SW 1271 (cell line): ENCODE measurements at regions not wholly inside any gene's neighbourhood (a gene's known extent, or its start where the extent isn't known, plus 50 kb on each side); places are given as distances from the start of the nearest gene placed in this dataset.
A peak's percentile ranks its signal among the peaks of the same experiment; 100 is the strongest.

ENCODE experiments used
- DNase-seq, 2 experiments: peaks; one replicate each; lab custom pipeline; 2025; lab: John Stamatoyannopoulos, UW

DNA sequence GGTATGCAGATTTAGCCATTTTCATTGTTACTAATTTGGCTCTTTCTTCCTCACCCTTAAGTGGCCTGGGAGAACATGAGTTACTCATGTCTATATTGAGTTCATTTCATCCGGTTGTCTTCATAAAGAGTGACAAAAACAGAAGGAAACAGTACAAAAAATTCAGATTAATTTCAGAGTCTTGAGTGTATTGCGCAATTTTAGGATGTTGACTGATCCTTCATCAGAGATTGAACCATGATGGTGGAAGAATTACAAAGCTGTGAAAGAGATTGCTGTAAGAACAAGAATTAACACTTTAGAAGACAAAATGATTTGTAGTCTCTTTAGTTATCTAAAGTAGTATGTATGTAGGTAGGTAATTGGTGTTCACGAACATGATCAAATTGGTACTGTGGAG is 194.0 kb upstream of the PPP1R3A start:
- DNase-seq = no peak

DNA sequence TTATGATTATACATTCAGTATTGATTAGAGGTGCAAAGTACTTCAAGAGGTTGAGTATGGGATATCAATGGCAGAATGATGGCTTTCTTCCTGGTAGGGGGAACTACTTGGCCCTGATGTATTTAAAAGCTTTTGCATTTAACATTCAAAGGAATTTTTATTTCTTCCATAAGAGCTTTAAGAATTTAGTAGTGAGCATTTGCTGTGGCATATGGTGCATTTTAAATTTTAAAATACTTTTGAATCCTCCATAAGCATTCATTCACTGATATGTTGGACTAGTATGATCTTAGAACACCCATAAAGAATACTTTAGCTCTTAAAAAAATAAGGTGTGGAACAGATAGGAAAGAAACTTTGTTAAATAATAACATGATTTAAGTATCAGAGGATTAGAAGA is 191.9 kb upstream of the PPP1R3A start:
- no peak for DNase-seq

DNA sequence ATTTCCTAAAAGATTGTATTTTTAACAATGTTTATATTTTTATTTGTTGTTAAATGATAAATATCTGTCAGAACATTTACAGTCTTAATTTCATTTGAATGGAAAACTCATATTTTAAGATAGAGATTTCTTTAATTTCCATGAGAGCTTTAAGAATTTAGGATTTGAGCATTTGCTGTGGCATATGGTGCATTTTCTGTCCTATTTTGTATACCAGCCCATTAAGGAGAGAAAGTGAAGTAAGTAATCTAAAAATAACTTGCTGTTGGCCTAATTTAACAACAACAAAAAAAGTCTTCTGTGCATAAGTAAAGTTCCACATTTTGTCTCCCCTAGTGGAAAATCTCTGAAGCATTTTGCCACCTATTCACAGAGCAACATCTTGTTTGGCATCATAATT is 190.9 kb upstream of the PPP1R3A start:
- DNase-seq = no peak

DNA sequence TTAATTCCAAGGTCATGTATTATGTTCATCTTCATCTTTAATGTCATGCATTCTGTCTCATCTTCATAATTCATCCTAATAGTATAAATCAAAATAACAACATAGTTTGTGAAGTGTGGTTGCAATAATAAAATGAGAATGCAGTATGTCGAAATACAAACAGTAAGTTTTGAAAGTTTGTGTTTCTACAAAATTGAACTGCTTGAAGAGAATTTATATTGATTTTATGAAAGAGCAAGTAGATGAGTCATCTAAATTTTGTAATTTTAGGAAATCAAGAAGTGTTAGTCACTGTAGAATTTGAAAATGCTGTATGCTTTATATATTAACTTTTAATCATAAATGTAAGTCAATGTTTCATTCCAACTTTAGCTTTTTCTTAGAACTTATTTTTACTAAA is 190.5 kb upstream of the PPP1R3A start:
- no peak for DNase-seq

DNA sequence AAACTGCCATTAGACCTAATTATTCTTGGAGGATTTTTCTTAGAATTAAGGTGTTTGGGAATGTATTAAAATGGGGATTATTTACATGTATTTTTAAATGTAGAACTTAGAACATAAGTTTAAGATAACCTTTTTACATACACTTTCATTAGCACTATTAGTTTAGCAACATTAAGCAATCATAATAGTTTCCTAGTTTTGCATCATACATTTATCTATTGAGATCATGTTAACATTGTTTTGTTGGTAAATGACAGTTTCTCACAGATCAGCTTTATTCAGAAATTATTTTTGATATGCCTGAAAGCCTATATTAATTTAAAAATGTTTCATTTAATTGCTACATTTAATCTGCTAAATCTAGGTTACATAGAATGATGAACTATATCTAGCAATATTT is 189.7 kb upstream of the PPP1R3A start:
- no peak for DNase-seq

DNA sequence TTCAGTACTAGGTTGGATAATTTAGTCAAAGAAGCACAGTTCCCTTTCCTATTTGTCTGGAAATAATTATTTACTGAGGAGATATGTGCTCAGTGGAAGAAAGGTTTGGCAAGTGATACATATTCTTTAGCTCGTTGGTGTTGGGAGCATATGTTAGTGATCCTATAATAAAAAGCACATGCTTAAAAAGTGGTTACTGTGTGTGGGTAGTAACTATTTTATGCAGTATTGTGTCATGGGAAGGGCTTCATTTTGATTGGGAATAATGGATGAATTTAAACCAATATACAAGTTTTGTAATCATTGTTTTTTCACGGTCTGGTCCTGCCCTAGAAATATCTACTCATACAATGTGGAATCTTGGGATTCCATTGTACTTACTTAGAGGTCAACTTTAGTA is 188.7 kb upstream of the PPP1R3A start:
- DNase-seq = no peak

DNA sequence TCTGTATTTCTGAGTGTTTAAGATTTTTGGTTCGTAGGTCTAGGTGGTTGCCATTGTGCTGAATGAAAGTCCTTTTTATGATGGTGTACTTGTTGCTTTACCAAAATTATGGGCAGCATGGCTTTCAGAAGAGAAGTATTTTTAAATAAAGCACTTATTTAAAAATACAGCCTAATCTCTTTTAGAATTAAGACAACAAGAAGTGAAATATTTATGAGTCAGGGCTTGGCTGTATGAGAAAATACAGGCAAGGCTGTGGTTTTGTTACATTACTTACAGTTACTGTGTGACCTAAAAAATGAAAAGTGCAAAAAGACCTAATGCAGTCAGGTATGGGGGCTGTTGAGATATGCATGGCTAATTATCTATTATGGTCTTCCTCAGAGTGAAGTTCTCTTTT is 185.2 kb upstream of the PPP1R3A start:
- no peak for DNase-seq

DNA sequence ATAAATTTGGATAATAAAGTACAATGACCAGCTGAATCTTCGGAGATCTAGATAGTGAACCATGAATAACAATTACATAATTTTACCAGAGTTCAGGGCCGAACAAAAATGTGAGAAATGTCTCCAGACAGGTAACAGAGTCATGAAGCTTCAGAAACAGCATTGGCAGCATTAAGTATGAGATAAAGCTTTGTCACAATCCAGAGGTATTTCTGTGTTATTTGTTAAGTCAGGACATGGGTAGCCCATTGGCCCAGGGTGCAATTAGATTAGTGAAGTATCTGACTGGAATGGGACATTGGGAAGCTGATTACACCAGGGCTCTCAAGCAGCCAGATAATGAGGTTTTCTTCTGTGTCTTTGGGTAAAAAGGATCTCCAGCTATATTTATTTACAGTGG is 184.2 kb upstream of the PPP1R3A start:
- no peak for DNase-seq

DNA sequence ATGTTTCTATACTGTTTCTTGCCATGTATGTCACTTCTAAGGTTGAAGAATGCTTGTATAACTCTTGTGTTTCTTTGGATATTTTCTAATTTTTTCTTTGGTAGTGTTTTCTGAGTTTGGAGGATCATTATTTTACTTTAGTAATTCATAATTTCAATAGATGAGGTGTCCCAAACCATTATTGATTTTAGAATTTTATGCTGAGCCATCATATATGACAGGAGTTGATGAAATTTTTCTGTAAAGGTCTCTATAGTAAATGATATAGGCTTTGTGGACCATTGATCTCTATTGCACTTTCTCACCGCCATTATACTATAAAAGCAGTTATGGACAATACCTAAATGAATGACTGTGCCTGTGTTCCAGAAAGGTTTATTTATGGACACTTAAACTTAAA is 183.3 kb upstream of the PPP1R3A start:
- DNase-seq = no peak

DNA sequence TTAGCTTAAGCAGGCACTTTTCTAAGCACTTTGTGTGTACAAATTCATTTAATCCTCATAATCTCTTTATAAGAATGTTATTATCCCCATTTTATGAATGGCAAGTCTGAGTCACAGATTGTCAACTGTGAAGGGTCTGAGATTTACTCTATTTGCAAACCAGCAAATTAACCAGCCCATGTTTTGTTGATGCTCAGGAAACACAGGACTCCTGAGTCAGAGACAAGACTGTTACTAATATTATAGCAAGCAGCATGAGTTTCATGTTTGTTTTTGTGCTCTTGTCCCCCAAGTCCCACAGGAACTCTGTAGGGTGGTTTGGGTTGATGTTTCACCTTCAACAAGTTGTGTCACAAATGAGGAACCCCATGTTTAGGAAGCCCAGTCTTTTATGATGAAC is 182.0 kb upstream of the PPP1R3A start:
- no peak for DNase-seq

DNA sequence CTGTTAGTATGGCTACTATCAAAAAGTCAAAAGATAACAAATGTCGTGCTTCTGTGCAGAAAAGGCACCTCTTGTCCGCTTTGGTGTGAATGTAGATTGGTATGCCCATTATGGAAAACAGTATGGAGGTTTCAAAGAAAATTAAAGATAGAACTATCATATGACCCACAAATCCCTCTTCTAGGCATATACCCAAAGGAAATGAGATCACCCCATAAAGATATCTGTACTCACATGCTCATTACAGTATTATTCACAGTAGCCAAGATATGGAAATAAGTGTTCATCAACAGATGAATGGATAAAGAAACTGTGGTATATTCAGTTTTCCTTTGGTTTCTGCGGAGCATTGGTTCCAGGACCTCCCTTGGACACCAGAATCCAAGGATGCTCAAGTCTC is 180.5 kb upstream of the PPP1R3A start:
- DNase-seq = no peak

DNA sequence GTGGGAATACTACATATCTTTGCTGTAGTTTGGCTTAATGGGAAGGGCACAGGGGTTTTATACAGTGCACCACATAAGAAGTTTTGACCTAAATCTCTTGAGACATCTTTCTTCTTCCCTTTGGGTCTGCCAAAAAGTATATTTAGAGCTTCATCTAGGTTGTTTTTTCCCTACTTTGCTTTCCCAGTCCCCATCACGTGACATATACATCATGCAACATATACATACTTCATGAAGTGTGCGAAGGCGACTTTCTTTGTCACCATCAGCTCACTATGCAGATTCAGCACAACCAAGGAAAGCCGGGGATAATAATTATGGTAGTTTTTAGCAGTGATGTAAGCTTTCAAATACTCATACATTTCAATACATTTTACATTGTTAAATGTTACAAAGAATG is 177.1 kb upstream of the PPP1R3A start:
- no peak for DNase-seq

DNA sequence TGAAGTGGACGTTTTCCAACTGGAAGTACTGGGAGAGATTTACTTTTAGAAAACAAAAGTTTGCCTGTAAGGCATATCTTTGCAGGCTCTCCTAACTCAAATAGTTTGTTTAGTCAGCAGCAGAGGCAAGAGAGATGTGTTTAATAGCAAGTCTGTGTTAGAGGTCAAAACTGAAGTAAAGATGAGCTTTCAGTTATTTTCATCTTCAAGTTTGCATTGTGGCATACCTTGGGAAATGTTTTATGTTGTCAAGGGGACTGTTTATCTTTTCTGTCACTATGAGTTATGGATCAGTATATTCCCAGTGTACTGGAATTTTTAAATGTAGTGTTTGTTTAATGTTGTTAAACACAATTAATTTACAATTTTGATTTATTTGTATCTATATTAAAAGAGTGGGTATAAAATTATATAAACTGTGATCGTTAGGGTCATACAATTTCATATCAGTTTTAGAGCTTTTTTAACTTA is 169.7 kb upstream of the PPP1R3A start:
- DNase-seq = peak in 1 of 2 experiments; percentile 5

DNA sequence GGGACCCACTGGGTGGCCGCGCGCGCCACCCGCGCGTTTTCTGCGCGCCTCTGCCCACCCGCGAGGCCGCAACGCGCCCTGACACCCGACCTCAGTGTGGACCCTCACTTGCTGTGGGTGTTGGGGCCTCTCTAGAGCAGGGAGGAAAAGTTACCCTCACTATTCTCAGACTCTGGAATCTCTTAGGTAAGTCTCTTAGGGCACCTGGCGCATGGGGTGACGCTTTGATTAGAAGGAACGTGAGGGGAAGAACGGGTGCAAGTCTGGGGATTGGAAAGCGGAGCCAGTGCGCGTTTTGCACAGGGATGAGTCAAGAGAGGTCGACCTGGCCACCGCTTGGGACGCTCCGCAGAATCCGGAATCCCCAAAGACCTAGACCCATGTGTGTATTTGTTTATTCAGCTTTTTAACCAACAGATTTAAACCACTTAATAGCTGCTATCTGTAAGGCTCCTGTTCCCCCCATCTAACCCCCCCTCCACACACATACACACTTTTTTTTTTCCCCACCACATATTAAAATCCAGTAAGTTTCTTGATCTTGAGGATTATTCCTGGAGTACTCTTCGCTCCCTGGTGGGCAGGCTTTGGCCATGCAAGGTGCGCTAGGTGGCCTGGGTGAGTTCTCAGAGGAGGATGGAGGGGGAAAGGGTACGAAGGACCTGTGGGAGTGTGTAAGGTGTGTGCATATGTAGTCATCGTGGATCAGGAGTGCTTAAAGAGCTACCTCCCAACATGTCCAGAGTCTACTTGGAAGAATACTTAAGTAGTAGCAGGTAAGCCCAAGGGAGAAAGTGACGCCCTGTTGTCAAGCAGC is 169.1 kb upstream of the PPP1R3A start:
- no peak for DNase-seq

DNA sequence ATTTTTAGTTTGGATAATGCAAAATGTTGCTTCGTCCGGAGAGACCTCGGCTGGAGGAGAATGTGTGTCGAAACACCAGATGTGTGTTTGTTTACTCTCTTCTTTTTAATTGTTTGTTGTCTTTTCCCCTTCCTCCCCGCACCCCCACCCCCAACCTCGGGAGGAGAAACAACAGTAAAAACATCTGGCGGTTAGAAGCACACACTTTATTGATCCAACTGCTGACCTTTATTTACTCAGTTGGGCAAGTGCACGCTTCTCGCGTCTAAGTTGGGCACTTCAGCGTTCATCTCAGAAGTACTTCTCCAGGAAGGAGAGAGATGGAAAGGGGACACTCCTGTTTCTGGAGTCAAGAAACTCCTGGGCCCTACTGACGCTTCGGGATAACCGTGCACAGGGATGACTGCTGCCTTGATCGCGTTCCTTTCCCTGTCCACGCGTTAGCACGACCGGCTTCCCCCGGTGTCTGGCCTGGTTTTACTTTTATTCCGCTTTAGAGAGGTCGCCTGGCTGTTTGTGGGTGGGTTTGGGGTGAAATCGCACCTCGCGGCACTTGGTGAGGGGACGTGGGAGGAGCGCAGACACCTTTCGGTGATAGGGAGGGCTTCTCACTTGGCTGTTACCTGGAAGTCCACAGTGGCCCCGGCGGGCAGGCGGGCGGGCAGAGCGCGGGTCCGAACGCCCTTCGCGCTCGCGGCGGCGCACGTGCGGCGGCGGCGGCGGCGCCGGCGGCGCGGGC is 168.3 kb upstream of the PPP1R3A start:
- no peak for DNase-seq

DNA sequence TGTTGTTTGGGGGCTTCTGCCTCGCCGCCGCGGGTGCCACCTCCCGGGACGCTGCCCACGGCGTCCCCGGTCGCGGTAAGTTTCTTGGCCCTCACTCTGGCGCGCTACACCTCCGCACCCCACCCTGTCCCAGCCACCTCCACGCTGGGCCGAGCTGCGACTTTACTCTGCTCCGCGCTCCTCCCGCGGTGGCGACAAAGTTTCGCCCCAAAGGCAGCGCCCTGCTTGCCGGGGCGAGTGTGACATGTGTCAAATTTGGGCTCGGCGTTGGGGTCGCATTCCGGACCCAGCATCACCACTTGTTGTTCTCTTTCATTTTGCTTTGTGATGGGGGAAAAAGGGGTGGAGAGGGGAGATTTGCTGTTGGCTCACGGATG is 167.7 kb upstream of the PPP1R3A start:
- no peak for DNase-seq

DNA sequence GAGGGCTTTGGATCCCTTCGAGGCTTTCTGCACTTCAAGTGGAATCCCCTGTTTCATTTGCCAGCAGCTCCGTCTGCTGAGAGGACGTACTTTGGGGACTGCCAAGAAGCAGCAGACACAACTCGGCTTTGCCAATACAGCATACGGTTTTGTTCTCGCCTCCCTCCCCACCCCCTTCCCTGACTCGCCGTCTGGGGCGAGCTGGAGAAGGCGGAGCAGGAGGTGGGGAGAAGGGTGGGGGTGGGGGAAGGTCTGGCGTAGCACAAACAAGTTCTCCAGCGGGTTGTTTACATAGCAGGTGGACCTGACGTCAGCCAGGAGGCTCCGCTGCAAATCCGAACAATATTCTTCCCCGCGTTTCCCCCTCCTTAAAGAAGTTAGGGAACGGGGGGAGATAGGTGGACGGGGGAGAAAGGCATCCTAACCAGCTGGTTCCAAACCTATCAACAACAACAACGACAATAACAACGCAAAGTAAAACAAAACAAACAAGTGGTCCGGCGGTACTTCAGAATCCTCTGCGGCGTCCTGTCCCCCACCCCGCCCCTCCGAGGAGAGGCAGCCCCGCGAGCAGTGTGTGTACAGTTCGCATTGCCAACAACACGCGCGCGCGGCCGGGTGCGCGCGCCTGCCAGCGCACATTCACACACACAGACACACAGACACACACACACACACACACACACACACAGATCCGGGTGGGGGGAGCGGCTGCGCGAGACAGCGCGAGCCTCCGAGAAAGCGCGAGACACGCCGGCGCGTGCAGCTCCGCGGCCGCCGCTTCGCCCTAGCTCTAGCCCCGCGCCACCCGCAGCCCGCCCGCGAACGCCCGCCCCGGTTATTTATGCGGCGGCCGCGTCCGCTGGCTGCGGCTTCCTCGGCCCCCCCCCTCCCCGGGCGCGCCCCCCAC is 167.0 kb upstream of the PPP1R3A start:
- peak in 1 of 2 experiments; percentile 52 for DNase-seq

DNA sequence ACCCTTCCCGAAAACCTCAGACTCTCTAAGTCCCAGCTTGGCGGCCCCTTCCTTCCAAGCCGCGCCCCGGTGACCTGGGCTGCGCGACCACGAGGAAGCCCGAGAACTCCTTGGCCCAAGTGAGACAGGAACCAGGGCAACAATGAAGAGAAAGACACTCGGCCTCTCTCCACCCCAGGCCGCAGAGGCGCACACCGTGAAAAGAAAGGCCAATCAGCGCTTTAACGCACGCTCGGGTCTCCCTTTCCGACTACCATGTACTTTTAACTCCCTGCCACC is 166.4 kb upstream of the PPP1R3A start:
- DNase-seq = no peak

DNA sequence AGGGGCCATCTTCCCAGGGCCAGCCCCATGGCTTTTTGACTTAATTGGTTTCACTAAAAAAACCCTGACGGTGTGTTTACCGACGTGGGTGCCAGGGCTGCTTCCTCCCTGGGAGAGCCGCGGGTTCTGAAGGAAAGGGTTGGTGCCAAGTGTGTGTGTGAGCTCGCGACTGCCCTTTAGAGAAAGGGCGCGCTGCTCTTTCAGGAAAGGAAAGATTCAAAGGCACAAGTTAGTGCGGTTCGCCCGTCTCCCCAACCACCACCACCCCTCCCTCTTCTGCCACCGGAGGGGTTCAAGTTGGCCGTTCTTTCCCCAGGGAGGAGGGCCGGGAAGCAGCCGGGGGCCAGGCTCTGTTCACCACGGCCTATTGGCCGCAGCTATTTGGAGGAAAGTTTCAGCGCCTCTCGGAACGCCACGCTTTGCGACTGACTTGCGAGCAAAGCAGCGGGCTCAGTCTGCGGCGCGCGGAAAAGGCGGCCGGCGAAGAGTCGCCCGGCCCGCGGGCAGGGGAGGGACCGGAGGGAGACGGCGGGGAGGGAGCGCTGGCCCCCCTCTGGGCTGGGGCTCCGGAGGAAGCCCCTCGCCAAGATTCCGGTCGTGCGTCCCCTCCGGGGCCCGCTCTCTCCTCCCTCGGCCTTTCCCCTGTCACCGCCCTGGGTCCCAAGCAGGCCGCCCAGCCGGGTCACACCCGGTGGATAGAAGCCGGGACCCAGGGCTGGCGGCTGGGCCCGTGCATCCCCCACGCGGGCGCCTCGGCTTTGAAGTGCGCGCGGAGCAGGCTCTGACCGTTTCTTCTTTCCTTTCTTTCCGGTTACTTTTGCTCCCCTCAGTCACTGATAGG is 165.9 kb upstream of the PPP1R3A start:
- no peak for DNase-seq

DNA sequence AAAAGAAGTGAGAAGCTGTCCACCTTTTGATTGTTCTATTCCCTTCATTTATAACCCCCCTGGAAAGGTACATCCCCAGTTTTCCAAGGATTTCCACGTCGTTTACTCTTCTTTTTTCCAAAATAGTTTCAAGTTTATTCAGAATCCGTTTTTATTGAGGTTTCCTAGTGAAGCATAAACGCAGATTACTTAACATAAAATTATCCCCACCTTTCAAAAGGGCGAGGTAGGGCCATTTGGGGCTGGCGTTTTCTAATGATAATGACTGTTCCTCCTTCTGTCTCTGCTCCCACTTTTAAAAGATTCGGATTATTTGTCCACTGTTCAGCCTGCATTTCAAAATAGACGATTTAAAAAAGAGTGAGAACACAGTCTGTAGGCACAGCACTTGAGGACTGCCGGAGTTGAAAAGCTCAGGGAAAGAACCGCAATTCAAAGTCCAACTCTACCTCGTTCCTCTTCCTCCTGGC is 165.2 kb upstream of the PPP1R3A start:
- no peak for DNase-seq

DNA sequence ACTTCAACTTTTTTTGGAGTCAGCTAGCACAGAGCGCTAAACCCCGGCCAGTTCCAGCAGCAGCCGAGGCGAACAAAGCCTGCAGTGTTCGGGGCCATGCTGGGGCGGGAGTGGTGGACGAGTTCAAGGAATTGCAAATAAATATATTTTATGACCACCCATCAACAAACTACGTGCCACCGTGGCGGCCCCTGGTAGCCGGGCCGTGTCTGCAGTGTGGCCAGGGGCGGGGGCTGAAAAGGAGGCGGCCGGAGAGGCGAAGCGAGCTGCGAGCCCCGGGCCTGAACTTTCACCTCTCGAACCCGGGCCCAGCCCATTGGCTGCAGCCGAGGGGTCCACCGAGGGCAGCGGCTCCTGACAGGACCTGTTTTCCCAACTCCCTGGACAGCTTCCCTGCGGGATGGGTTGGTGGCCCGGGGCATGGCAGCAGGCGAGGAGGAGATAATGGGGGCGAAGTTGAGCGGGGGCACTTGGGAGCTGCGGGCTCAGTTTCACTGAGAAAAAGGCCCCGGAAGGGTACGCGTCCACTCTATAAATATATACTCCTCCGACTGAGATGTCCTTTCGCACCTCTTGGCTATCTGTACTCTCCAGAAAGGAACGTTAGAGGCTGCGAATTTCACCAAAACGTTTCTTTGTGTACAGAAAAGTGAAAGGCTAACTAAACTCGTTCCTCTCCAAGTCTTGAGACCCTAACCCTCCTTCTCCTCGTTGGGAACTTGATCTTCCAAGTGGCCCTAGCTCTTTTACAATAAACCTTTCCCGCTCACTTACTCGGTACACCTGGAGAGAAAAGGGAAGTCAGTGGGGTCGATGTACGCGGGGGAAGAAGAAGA is 164.6 kb upstream of the PPP1R3A start:
- no peak for DNase-seq
